ENCODE measurements at regions not wholly inside any gene's neighbourhood (a gene's known extent, or its start where the extent isn't known, plus 50 kb on each side); places are given as distances from the start of the nearest gene placed in this dataset.

DNA sequence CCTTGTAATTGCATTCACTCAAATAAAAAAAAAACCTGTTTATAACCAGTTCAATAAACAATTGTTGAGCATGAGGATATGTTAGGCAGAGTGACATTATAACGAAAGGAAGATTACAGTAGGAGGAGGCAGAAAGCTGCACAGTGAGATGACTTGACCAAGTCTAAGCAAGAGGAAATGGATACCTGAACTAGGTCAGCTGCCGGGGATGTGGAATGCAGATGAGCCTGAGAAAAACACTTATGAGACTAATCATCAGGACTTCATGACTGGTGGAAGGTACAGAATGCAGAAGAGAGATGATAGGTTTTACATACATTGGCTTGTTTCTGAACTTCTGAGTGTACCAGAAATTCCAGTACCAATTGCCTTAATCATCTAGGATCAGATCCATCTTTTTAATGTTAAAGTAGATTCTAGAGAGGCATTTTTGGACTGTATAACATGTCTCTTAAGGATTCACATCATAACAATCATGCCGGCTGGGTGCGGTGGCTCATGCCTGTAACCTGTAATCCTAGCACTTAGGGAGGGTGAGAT is 208.1 kb upstream of the PPP3CA start:
- H3K27ac ChIP-seq, result no peak overlapping the region
- DNase-seq (ENCODE audit: low spot score), result no peak
- TF ChIP-seq EZH2 (IDR thresholded peaks at IDR 0.05) (no peak), EZH2phosphoT487 (IDR thresholded peaks at IDR 0.05) (no peak)
- TF ChIP-seq, protein P1, sequence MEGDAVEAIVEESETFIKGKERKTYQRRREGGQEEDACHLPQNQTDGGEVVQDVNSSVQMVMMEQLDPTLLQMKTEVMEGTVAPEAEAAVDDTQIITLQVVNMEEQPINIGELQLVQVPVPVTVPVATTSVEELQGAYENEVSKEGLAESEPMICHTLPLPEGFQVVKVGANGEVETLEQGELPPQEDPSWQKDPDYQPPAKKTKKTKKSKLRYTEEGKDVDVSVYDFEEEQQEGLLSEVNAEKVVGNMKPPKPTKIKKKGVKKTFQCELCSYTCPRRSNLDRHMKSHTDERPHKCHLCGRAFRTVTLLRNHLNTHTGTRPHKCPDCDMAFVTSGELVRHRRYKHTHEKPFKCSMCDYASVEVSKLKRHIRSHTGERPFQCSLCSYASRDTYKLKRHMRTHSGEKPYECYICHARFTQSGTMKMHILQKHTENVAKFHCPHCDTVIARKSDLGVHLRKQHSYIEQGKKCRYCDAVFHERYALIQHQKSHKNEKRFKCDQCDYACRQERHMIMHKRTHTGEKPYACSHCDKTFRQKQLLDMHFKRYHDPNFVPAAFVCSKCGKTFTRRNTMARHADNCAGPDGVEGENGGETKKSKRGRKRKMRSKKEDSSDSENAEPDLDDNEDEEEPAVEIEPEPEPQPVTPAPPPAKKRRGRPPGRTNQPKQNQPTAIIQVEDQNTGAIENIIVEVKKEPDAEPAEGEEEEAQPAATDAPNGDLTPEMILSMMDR (IDR thresholded peaks at IDR 0.05), result no peak
- no peaks in the 10 kb centered on the region for H3K27me3 ChIP-seq
- no peaks in the 10 kb centered on the region for H3K4me1 ChIP-seq
- H3F3A ChIP-seq (ENCODE audit: low read depth), result no peaks in the 10 kb centered on the region
- H3K9me3 ChIP-seq (ENCODE audit: low read depth), result no peaks in the 10 kb centered on the region
- no peaks in the 10 kb centered on the region for H3K36me3 Mint-ChIP-seq
- H3K27ac Mint-ChIP-seq, result no peak overlapping the region
- H3K9me3 Mint-ChIP-seq, result peaks cover 11% of the 10 kb centered on the region
- H3K79me2 ChIP-seq (ENCODE audit: low read depth), result no peaks in the 10 kb centered on the region
- no peak overlapping the region for H3K9ac ChIP-seq
- no peaks in the 10 kb centered on the region for H3K36me3 ChIP-seq
- H3K4me3 ChIP-seq, result no peak overlapping the region
- no peak overlapping the region for H2AFZ ChIP-seq (replicated peaks)
- no peaks in the 10 kb centered on the region for H3K4me1 Mint-ChIP-seq
- no peak overlapping the region for H3K4me2 ChIP-seq
- H4K20me1 ChIP-seq (ENCODE audit: low read depth), result no peaks in the 10 kb centered on the region
- H3K27me3 Mint-ChIP-seq (ENCODE audit: insufficient read depth, low read depth), result no peaks in the 10 kb centered on the region
- H3K4me3 Mint-ChIP-seq, result no peak overlapping the region

DNA sequence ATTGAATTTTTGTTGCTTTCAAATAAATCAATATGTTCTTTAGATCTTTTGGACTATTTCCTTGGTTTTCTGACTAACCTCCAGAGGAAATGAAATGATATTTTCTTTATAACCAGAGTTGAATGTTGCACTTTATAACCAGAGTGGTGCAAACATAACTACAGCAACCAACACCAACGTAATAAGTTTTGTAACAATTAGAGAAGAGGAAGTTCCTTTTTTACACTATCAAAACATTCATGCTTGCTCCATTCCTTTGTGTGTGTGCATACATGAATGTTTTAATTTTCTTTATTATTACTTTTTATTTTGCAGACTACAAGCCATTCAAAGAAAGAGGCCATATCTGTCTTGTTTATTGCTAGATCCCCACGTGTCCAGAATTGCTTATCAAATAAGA is 193.0 kb upstream of the PPP3CA start:
- Mint-ChIP-seq H3K27me3 (ENCODE audit: insufficient read depth, low read depth) (no peaks in the 10 kb centered on the region), H3K4me1 (no peaks in the 10 kb centered on the region), H3K4me3 (no peak overlapping the region), H3K9me3 (peaks cover 10% of the 10 kb centered on the region), H3K27ac (no peak overlapping the region), H3K36me3 (no peaks in the 10 kb centered on the region)
- Histone ChIP-seq H2AFZ (replicated peaks) (no peak overlapping the region), H3K79me2 (ENCODE audit: low read depth) (no peaks in the 10 kb centered on the region), H3K9ac (no peak overlapping the region), H3K27me3 (no peaks in the 10 kb centered on the region), H3K4me1 (no peaks in the 10 kb centered on the region), H3K4me2 (no peak overlapping the region), H3F3A (ENCODE audit: low read depth) (no peaks in the 10 kb centered on the region), H3K36me3 (no peaks in the 10 kb centered on the region), H3K9me3 (ENCODE audit: low read depth) (no peaks in the 10 kb centered on the region), H3K4me3 (no peak overlapping the region), H4K20me1 (ENCODE audit: low read depth) (no peaks in the 10 kb centered on the region), H3K27ac (no peak overlapping the region)
- TF ChIP-seq, protein P1 (IDR thresholded peaks at IDR 0.05), result no peak
- TF ChIP-seq EZH2 (IDR thresholded peaks at IDR 0.05), result no peak
- TF ChIP-seq EZH2phosphoT487 (IDR thresholded peaks at IDR 0.05), result no peak
- DNase-seq (ENCODE audit: low spot score), result no peak

DNA sequence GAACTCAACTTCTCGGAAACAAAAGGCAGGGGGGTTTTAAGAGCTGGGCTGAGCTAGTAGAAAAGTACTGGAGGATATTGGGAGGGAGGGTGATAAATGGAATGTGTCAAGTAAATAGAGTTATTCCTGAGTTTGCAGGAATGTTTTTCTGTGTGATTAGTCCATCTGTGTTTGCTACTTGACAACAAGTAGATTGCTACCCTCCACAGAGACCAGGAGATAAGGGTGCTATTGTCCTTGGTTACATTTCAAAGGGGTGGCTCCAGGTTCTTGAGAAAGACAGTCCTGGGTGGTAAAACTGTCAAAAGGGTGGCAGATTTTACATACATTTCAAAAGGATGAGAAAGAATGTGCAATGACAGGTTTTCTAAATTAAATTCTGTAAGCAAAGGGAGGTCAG is 181.2 kb upstream of the PPP3CA start:
- Histone ChIP-seq H4K20me1 (ENCODE audit: low read depth) (no peaks in the 10 kb centered on the region), H3F3A (ENCODE audit: low read depth) (no peaks in the 10 kb centered on the region), H3K36me3 (no peaks in the 10 kb centered on the region), H3K27ac (no peak overlapping the region), H3K27me3 (no peaks in the 10 kb centered on the region), H3K79me2 (ENCODE audit: low read depth) (no peaks in the 10 kb centered on the region), H2AFZ (replicated peaks) (no peak overlapping the region), H3K4me1 (no peaks in the 10 kb centered on the region), H3K4me3 (no peak overlapping the region), H3K9me3 (ENCODE audit: low read depth) (no peaks in the 10 kb centered on the region), H3K4me2 (no peak overlapping the region), H3K9ac (no peak overlapping the region)
- TF ChIP-seq, protein P1 (IDR thresholded peaks at IDR 0.05), result no peak
- TF ChIP-seq EZH2 (IDR thresholded peaks at IDR 0.05) (no peak), EZH2phosphoT487 (IDR thresholded peaks at IDR 0.05) (no peak)
- Mint-ChIP-seq H3K4me1 (no peaks in the 10 kb centered on the region), H3K9me3 (peaks cover 3% of the 10 kb centered on the region), H3K36me3 (no peaks in the 10 kb centered on the region), H3K27me3 (ENCODE audit: insufficient read depth, low read depth) (no peaks in the 10 kb centered on the region), H3K27ac (no peak overlapping the region), H3K4me3 (no peak overlapping the region)
- DNase-seq (ENCODE audit: low spot score), result no peak
